Fibroblast of mammary gland (primary cell): ENCODE measurements at regions not wholly inside any gene's neighbourhood (a gene's known extent, or its start where the extent isn't known, plus 50 kb on each side); places are given as distances from the start of the nearest gene placed in this dataset.
A peak's percentile ranks its signal among the peaks of the same experiment; 100 is the strongest.
"Not testable (repeated sequence)": the region's sequence is repeated elsewhere in the genome, so short reads cannot be mapped to it uniquely, and the experiment has no call there.

Source experiments
- DNase-seq: peaks from one replicate; pipeline ENCODE4 v3.0.0-alpha.2; 2010; ENCODE audit warnings: low read depth
- H3K4me3 ChIP-seq: 2 replicates; pipeline ENCODE4 v1.5.1; 2011; ENCODE audit warnings: low read depth, mild to moderate bottlenecking, low read length, moderate library complexity; ENCODE audit not compliant: control insufficient read depth
- TF ChIP-seq, protein P1 (sequence below): conservative IDR thresholded peaks from 2 replicates; pipeline ENCODE4 v1.5.1; 2011; ENCODE audit warnings: low read depth, low read length, inconsistent platforms; ENCODE audit not compliant: control insufficient read depth, insufficient read depth

DNA sequence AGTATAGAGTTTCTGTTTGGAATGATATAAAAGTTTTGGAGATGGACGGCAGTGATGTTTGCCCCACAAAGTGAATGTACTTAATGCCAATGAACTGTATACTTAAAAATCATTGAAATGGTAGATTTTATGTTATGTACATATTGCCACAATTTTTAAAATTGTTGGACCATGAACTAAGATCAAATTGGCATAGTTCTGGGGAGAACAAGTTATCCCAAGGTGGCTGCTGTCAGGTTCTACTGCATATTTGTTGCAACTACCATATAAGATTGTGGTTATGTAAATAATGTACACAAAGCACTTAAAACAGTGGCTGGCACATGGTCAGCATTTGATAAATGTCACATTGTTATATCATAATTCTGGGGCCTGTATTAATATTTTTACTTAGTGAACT, 466.4 kb downstream of the SIPA1L2 start:
- DNase-seq = no peak
- TF ChIP-seq, protein P1, sequence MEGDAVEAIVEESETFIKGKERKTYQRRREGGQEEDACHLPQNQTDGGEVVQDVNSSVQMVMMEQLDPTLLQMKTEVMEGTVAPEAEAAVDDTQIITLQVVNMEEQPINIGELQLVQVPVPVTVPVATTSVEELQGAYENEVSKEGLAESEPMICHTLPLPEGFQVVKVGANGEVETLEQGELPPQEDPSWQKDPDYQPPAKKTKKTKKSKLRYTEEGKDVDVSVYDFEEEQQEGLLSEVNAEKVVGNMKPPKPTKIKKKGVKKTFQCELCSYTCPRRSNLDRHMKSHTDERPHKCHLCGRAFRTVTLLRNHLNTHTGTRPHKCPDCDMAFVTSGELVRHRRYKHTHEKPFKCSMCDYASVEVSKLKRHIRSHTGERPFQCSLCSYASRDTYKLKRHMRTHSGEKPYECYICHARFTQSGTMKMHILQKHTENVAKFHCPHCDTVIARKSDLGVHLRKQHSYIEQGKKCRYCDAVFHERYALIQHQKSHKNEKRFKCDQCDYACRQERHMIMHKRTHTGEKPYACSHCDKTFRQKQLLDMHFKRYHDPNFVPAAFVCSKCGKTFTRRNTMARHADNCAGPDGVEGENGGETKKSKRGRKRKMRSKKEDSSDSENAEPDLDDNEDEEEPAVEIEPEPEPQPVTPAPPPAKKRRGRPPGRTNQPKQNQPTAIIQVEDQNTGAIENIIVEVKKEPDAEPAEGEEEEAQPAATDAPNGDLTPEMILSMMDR = no peak
- H3K4me3 ChIP-seq = no peak overlapping the region

DNA sequence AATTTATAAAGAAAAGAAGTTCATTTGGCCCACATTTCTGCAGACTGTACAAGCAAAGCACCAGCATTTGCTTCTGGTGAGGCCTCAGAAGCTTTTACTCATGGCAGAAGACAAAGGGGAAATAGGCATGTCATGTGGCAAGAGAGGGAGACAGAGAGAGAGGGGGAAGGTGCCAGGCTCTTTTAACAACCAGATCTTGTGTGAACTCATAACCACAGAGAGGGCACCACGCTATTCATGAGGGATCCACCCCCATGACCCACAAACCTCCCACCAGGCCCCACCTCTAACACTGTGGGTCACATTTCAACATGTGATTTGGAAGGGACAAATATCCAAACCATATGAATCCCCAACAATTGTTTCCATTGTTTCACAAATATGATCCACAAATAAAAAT, 467.9 kb downstream of the SIPA1L2 start:
- H3K4me3 ChIP-seq = no peak overlapping the region
- DNase-seq = no peak
- TF ChIP-seq, protein P1 = no peak

DNA sequence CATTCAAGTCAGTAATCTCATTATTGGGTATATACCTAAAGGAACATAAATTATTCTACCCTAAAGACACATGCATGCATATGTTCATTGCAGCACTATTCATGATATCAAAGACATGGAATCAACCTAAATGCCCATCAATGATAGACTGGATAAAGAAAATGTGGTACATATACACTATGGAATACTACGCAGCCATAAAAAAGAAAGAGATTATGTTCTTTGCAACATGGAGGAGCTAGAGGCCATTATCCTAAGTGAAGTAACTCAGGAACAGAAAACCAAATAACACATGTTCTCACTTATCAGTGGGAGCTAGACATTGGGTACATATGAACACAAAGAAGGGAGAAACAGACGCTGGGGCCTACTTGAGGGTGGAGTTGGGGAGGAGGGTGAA, 471.4 kb downstream of the SIPA1L2 start:
- H3K4me3 ChIP-seq, DNase-seq: not testable (repeated sequence)

DNA sequence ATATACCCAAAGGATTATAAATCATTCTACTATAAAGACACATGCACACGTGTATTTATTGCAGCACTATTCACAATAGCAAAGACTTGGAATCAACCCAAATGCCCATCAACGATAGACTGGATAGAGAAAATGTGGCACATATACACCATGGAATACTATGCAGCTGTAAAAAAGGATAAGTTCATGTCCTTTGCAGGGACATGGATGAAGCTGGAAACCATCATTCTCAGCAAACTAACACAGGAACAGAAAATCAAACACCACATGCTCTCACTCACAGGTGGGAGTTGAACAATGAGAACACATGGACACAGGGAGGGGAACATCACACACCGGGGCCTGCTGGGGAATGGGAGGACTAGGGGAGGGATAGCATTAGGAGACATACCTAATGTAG, 473.9 kb downstream of the SIPA1L2 start:
- H3K4me3 ChIP-seq = not testable (repeated sequence)

DNA sequence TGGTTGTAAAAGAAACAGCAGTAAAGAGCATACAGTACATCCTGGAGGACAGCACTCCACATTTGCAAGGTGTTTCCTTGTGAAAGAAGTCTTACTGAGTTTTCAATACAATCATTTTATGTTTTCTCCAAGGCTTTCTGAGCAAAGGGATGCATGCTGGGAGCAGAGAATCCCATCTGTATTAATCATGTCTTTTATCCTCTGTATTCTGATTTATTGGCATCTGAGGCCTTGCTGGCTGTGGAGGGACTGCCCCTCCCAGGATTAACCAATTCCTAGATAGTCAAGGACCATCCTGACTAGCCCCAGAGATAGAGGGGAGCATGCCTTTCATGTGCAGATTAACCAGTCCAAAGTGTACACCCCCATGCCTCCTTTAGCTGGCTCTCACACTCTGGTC, 476.3 kb downstream of the SIPA1L2 start:
- no peak for DNase-seq
- no peak overlapping the region for H3K4me3 ChIP-seq
- TF ChIP-seq, protein P1 = no peak

More for the DNA sequence above, 473.9 kb downstream of the SIPA1L2 start:
- not testable (repeated sequence) for DNase-seq

DNA sequence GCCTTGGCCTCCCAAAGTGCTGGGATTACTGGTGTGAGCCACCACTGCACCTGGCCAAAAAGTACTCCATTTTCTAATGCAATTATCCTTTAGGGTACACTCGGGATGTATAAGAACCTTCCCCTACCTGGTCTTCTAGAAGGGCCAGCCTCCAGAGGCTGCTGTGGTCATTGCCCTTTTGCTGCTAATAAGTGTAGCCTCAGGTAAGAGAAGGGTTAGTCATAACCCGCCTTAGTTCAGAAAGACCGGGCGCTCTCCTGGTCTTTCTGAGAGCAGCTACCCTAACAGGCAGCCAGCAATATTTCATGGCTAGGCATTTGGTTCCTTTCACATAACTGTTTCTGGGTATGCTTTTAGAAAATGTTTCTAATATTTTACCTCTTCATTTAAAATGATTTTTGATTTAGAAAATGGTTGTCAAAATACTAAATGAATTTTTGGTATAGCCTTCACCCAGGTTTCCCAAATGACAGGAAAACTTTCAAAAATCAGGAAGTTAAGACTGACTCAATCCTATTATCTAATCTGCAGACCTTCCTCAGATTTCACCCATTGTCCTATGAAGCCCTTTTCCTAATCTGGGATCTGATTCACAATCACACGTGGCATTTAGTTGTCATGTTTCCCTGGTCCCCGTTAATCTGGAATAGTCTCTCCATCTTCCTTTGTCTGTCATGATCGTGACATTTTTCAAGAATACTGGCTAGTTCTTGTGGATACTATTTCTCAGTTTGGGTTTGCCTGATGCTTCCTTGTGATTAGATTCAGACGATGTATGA, 479.0 kb downstream of the SIPA1L2 start:
- TF ChIP-seq, protein P1 = no peak
- no peak overlapping the region for H3K4me3 ChIP-seq
- DNase-seq = no peak

DNA sequence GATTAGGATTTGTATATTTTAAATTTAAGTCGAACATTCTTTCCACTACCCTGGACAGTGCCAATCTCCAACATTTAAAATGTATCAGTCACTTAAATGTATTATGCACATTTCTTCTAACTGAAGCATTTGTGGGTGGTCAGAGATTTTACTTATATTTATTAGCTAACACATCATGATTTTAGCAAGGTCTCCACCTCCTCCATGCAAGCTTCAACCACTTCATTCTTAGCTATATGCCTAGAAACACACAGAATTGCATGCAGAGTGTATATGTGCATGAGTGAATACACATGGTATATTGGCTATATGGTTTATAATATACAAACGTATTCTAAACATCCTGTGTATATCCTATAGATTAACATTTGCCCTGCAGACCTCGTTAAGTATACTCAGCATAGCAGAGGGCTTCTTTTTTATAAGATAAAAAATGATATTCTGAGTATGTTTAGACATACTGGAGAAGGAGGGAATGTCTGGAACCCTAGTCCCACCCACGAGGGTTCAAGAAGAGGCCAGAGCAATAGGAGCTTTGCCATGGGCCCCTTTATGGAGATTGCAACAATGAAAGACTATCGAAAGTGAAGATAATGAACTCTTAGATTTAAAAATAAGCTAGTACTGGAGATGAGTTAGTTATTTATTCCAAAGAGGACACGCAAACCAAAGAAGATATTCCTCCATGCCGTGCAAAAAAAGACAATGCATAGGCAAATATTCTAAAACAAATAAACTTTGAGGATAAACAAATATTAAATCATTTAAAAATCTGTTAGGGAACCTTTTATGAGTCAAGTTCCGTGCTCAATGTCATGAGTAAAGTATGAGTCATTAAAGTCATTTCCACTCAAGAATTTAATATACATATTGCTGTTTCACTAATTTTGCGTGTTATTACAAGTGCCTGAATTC, 480.4 kb downstream of the SIPA1L2 start:
- no peak overlapping the region for H3K4me3 ChIP-seq
- TF ChIP-seq, protein P1 = no peak
- DNase-seq = peak; percentile 57

DNA sequence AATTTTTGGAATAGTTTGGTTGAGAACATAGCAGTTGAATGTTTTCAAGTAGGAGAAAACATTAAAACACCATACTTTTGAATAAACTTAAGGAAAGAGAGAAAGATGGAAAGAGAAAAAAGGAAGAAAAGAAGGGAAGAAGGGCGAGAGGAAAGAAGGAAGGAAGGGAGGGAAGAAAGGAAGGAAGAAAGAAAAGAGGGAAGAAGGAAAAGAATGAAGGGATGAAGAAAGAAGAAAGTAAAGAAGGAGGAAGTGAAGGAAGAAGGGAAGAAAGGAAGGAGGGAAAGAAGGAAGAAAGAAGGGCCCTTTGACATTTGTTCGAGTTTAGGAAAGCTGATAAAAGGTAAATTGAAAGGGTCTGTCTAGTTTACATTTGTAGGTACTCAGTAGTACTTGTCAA, 482.7 kb downstream of the SIPA1L2 start:
- H3K4me3 ChIP-seq = no peak overlapping the region
- no peak for DNase-seq
- TF ChIP-seq, protein P1 = no peak
